ENCODE measurements at regions not wholly inside any gene's neighbourhood (a gene's known extent, or its start where the extent isn't known, plus 50 kb on each side); places are given as distances from the start of the nearest gene placed in this dataset.

DNA sequence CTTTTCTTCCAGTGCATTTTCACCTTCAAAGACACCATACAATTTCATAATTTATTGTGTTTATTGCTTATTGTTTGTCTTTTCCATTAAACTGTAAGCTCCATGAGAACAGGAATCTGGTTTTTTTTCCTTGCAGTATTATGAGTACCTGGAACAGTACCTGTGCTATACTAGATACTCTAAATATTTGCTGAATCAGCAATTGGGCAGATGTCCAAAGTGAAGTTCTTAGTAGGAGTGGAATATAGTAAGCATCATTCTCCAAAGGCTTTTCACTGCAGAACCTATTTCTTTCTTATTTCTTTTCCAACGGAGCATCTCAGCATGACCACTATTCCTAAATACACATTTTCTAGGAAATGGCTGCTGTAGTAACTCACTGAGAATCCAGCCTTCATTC lies 269.0 kb upstream of the CCL2 start:
- TF ChIP-seq, protein P1, sequence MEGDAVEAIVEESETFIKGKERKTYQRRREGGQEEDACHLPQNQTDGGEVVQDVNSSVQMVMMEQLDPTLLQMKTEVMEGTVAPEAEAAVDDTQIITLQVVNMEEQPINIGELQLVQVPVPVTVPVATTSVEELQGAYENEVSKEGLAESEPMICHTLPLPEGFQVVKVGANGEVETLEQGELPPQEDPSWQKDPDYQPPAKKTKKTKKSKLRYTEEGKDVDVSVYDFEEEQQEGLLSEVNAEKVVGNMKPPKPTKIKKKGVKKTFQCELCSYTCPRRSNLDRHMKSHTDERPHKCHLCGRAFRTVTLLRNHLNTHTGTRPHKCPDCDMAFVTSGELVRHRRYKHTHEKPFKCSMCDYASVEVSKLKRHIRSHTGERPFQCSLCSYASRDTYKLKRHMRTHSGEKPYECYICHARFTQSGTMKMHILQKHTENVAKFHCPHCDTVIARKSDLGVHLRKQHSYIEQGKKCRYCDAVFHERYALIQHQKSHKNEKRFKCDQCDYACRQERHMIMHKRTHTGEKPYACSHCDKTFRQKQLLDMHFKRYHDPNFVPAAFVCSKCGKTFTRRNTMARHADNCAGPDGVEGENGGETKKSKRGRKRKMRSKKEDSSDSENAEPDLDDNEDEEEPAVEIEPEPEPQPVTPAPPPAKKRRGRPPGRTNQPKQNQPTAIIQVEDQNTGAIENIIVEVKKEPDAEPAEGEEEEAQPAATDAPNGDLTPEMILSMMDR (IDR thresholded peaks at IDR 0.05) = no peak
- TF ChIP-seq POLR2A (IDR thresholded peaks at IDR 0.05) = no peak

Data from Peyer's patch (tissue), 4 donors.